GM23248 (cell line): ENCODE measurements at regions not wholly inside any gene's neighbourhood (a gene's known extent, or its start where the extent isn't known, plus 50 kb on each side); places are given as distances from the start of the nearest gene placed in this dataset.

Source experiments
- EZH2 ChIP-seq: fragments of 200-600 bp; sonication (generic); IDR thresholded peaks from 2 replicates; pipeline ENCODE4 v1.6.1; 2018; ENCODE audit warnings: antibody characterized with exemption, mild to moderate bottlenecking; ENCODE audit not compliant: insufficient read depth, poor library complexity, severe bottlenecking
- EZH2phosphoT487 ChIP-seq: fragments of 200-600 bp; sonication (generic); IDR thresholded peaks from 2 replicates; pipeline ENCODE4 v1.6.1; 2018; ENCODE audit warnings: antibody characterized with exemption, moderate library complexity, mild to moderate bottlenecking, low read depth; ENCODE audit not compliant: insufficient read depth

GRCh38 chr12:105806400-105806770 is 332.4 kb downstream of the NUAK1 start:
- TF ChIP-seq EZH2 (no peak), EZH2phosphoT487 (no peak)
